A549 (cell line): ENCODE measurements at regions not wholly inside any gene's neighbourhood (a gene's known extent, or its start where the extent isn't known, plus 50 kb on each side); places are given as distances from the start of the nearest gene placed in this dataset.

ENCODE experiments used
- BHLHE40 ChIP-seq: IDR thresholded peaks from 2 replicates; pipeline ENCODE4 v1.6.1; 2012; ENCODE audit warnings: low read depth, low read length, inconsistent platforms
- CHD2 ChIP-seq: fragments of 150-350 bp; IDR thresholded peaks from 2 replicates; pipeline ENCODE4 v1.6.1; 2014; ENCODE audit warnings: low read length; ENCODE audit not compliant: partially characterized antibody
- EP300 ChIP-seq, 2 experiments: fragments of >200 bp; sonication (Bioruptor Twin); formaldehyde crosslinking; IDR thresholded peaks; 2 replicates in 1 of 2; 3 replicates in 1 of 2; pipeline ENCODE4 v1.6.1; 2016 to 2017
- GATA3 ChIP-seq: IDR thresholded peaks from 2 replicates; pipeline ENCODE4 v1.6.1; 2012; ENCODE audit warnings: borderline replicate concordance
- POLR2A ChIP-seq: IDR thresholded peaks from 2 replicates; pipeline ENCODE4 v1.6.1; 2012; ENCODE audit warnings: mild to moderate bottlenecking, low read length
- RARB ChIP-seq: fragments of 250-450 bp; sonication (Bioruptor Pico); IDR thresholded peaks from 2 replicates; pipeline ENCODE4 v1.8.0; 2021; ENCODE audit warnings: mild to moderate bottlenecking, moderate library complexity
- TF ChIP-seq, protein P1 (sequence below): fragments of >200 bp; sonication (Bioruptor Twin); formaldehyde crosslinking; IDR thresholded peaks from 3 replicates; pipeline ENCODE4 v1.5.1; 2016

DNA sequence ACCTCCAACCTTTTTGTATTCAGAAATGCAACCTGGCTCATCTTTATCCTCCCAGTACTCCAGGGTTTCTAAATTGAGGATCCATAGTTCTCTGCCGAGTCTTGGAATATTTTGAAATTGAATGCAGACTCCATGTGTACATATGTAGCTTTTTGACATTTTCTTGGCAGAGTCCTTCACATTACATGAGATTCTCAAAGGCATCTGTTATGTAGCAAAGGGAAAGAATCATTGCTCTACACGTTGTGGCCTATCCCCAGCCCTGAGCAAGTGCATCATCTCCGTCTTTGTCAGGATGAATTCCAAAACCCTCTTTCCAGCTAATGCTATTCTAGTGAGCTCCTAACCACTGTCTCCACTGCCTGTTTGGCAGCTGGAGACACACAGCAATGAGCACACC lies 742.9 kb downstream of the DHX35 start:
- TF ChIP-seq POLR2A = no peak
- TF ChIP-seq CHD2 = no peak
- TF ChIP-seq RARB (CRISPR knock-in tag) = no peak
- TF ChIP-seq, protein P1, sequence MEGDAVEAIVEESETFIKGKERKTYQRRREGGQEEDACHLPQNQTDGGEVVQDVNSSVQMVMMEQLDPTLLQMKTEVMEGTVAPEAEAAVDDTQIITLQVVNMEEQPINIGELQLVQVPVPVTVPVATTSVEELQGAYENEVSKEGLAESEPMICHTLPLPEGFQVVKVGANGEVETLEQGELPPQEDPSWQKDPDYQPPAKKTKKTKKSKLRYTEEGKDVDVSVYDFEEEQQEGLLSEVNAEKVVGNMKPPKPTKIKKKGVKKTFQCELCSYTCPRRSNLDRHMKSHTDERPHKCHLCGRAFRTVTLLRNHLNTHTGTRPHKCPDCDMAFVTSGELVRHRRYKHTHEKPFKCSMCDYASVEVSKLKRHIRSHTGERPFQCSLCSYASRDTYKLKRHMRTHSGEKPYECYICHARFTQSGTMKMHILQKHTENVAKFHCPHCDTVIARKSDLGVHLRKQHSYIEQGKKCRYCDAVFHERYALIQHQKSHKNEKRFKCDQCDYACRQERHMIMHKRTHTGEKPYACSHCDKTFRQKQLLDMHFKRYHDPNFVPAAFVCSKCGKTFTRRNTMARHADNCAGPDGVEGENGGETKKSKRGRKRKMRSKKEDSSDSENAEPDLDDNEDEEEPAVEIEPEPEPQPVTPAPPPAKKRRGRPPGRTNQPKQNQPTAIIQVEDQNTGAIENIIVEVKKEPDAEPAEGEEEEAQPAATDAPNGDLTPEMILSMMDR = no peak
- TF ChIP-seq BHLHE40 = no peak
- TF ChIP-seq EP300 (IDR thresholded peaks at IDR 0.05) = no peak
- TF ChIP-seq GATA3 = no peak
